Spleen (tissue), 11 donors: ENCODE measurements at regions not wholly inside any gene's neighbourhood (a gene's known extent, or its start where the extent isn't known, plus 50 kb on each side); places are given as distances from the start of the nearest gene placed in this dataset.

Experiments used
- DNase-seq: peaks from one replicate; pipeline ENCODE4 v3.0.0-alpha.2; 2020
- H3K27ac ChIP-seq, 8 donors: fragments of 200-600 bp; sonication (generic) in 7 of 8; 1 replicate in 4 of 8; 2 replicates in 4 of 8; pipeline versions ENCODE4 v1.5.0 to v1.8.0; 2016 to 2021; ENCODE audit warnings: inconsistent platforms in 4 of 8, mild to moderate bottlenecking in 4 of 8, moderate library complexity in 1 of 8
- H3K27me3 ChIP-seq, 7 donors: fragments of 200-600 bp; sonication (generic) in 6 of 7; replicated peaks in 1 of 7; 1 replicate in 4 of 7; 2 replicates in 3 of 7; pipeline versions ENCODE4 v1.5.0 to v1.8.0; 2016 to 2021; ENCODE audit warnings: inconsistent platforms in 3 of 7, mild to moderate bottlenecking in 1 of 7
- H3K36me3 ChIP-seq, 6 donors: fragments of 200-600 bp; sonication (generic) in 5 of 6; 1 replicate in 4 of 6; 2 replicates in 2 of 6; pipeline versions ENCODE4 v1.5.0 to v1.8.0; 2016 to 2021; ENCODE audit warnings: inconsistent platforms in 2 of 6
- H3K4me1 ChIP-seq, 6 donors: fragments of 200-600 bp; sonication (generic) in 5 of 6; 1 replicate in 3 of 6; 2 replicates in 3 of 6; pipeline versions ENCODE4 v1.5.0 to v1.8.0; 2016 to 2021; ENCODE audit warnings: inconsistent platforms in 3 of 6
- H3K4me3 ChIP-seq, 8 donors: fragments of 200-600 bp; sonication (generic) in 7 of 8; 1 replicate in 4 of 8; 2 replicates in 4 of 8; pipeline versions ENCODE4 v1.5.0 to v1.8.0; 2016 to 2021; ENCODE audit warnings: inconsistent platforms in 4 of 8, mild to moderate bottlenecking in 4 of 8, moderate library complexity in 2 of 8
- H3K9me3 ChIP-seq, 8 donors: fragments of 200-600 bp; sonication (generic) in 7 of 8; 1 replicate in 4 of 8; 2 replicates in 4 of 8; pipeline versions ENCODE4 v1.5.0 to v1.8.0; 2016 to 2021; ENCODE audit warnings: inconsistent platforms in 4 of 8
- CTCF ChIP-seq, 11 experiments: fragments of 200-600 bp in 7 of 11; fragments of 450-650 bp in 4 of 11; sonication (generic) in 4 of 11; IDR thresholded peaks in 8 of 11; conservative IDR thresholded peaks in 3 of 11; 1 replicate in 7 of 11; 2 replicates in 4 of 11; pipeline versions ENCODE4 v1.4.0 to v1.8.0; 2016 to 2021; ENCODE audit warnings: antibody characterized with exemption in 11 of 11, inconsistent platforms in 4 of 11, mild to moderate bottlenecking in 1 of 11
- POLR2A ChIP-seq, 3 donors: fragments of 450-650 bp; IDR thresholded peaks; one replicate each; pipeline ENCODE4 v1.5.1; 2017; ENCODE audit warnings: antibody characterized with exemption in 3 of 3, mild to moderate bottlenecking in 1 of 3
- POLR2AphosphoS5 ChIP-seq, 3 donors: sonication (generic); formaldehyde crosslinking; IDR thresholded peaks; one replicate each; pipeline ENCODE4 v1.5.1; 2017; ENCODE audit warnings: antibody characterized with exemption in 3 of 3
- WGBS, 5 donors: extraction: QIAGEN DNeasy Blood & Tissue Kit in 3 of 5; methylation state at CpG; one replicate each; pipeline versions ENCODE4 v1.1.5 to v1.1.7; 2013 to 2018; 5-methylcytosine and 5-hydroxymethylcytosine counted together
- intact Hi-C: fragments of 100-400 bp; cut with DNase I; formaldehyde crosslinking; loops from one replicate; pipeline ENCODE4 v1.15.0; 2023; ENCODE audit warnings: low total_unique reads
- donor health status: healthy with polysubstance abuse.
- donor health status: DM: no; HTN: no; CAD: no; lungs with moderate emphysema.
- donor health status: DM: no; HTN: no; CAD: no.
- donor health status: Bipolar disorder and iron deficiency.
- donor health status: healthy.
- donor health status: DM: no; HTN: no; CAD: no.
- donor health status: DM: yes; HTN: yes; CAD: no.

GRCh38 chr6:155959898-155960495, 504.4 kb upstream of the NOX3 start:
- WGBS, 5 donors, result 92 to 97% (median 94%) methylated on average over 6 of the region's 6 CpGs
- no peaks in the 10 kb centered on the region for H3K4me1 ChIP-seq
- no peak overlapping the region for H3K4me3 ChIP-seq
- intact Hi-C loops, result no loop called here
- H3K27ac ChIP-seq, result no peak overlapping the region
- H3K27me3 ChIP-seq, result no peaks in the 10 kb centered on the region
- TF ChIP-seq POLR2AphosphoS5 (IDR thresholded peaks at IDR 0.05) (no peak), CTCF (IDR thresholded peaks at IDR 0.05 in 8 of 11, conservative IDR thresholded peaks at IDR 0.05 in 3 of 11) (no peak), POLR2A (IDR thresholded peaks at IDR 0.05) (no peak)
- no peak for DNase-seq
- H3K36me3 ChIP-seq, result no peaks in the 10 kb centered on the region
- peaks cover 0 to 5% (median 0%) of the 10 kb centered on the region in 8 donors for H3K9me3 ChIP-seq

GRCh38 chr6:155958550-155958949, 502.9 kb upstream of the NOX3 start:
- H3K9me3 ChIP-seq, result peaks cover 0 to 5% (median 0%) of the 10 kb centered on the region in 8 donors
- H3K27ac ChIP-seq, result no peak overlapping the region
- no peak overlapping the region for H3K4me3 ChIP-seq
- H3K27me3 ChIP-seq, result no peaks in the 10 kb centered on the region
- intact Hi-C loops, result no loop called here
- DNase-seq, result no peak
- 76 to 91% (median 80%) methylated on average over 2 of the region's 2 CpGs for WGBS, 5 donors
- H3K36me3 ChIP-seq, result no peaks in the 10 kb centered on the region
- TF ChIP-seq CTCF (IDR thresholded peaks at IDR 0.05 in 8 of 11, conservative IDR thresholded peaks at IDR 0.05 in 3 of 11) (no peak), POLR2A (IDR thresholded peaks at IDR 0.05) (no peak), POLR2AphosphoS5 (IDR thresholded peaks at IDR 0.05) (no peak)
- H3K4me1 ChIP-seq, result no peaks in the 10 kb centered on the region

GRCh38 chr6:155955038-155955437, 499.4 kb upstream of the NOX3 start:
- DNase-seq, result no peak
- no peaks in the 10 kb centered on the region for H3K27me3 ChIP-seq
- no peak overlapping the region for H3K27ac ChIP-seq
- 44 to 67% (median 50%) methylated on average over 6 of the region's 6 CpGs for WGBS, 5 donors
- H3K36me3 ChIP-seq, result no peaks in the 10 kb centered on the region
- no peak for TF ChIP-seq POLR2AphosphoS5 (IDR thresholded peaks at IDR 0.05)
- no peak for TF ChIP-seq CTCF (IDR thresholded peaks at IDR 0.05 in 8 of 11, conservative IDR thresholded peaks at IDR 0.05 in 3 of 11)
- no peak for TF ChIP-seq POLR2A (IDR thresholded peaks at IDR 0.05)
- H3K9me3 ChIP-seq, result no peaks in the 10 kb centered on the region
- no peak overlapping the region for H3K4me3 ChIP-seq
- H3K4me1 ChIP-seq, result no peaks in the 10 kb centered on the region
- intact Hi-C loops, result no loop called here

GRCh38 chr6:155954149-155954548, 498.5 kb upstream of the NOX3 start:
- Histone ChIP-seq H3K4me3 (no peak overlapping the region), H3K27me3 (no peaks in the 10 kb centered on the region), H3K4me1 (no peaks in the 10 kb centered on the region), H3K9me3 (no peaks in the 10 kb centered on the region), H3K36me3 (no peaks in the 10 kb centered on the region), H3K27ac (no peak overlapping the region)
- 82 to 92% (median 90%) methylated on average over 7 of the region's 7 CpGs for WGBS, 5 donors
- DNase-seq, result no peak
- intact Hi-C loops, result no loop called here
- no peak for TF ChIP-seq POLR2AphosphoS5 (IDR thresholded peaks at IDR 0.05)
- no peak for TF ChIP-seq CTCF (IDR thresholded peaks at IDR 0.05 in 8 of 11, conservative IDR thresholded peaks at IDR 0.05 in 3 of 11)
- TF ChIP-seq POLR2A (IDR thresholded peaks at IDR 0.05), result no peak
